Panc1 (cell line): ENCODE measurements at regions not wholly inside any gene's neighbourhood (a gene's known extent, or its start where the extent isn't known, plus 50 kb on each side); places are given as distances from the start of the nearest gene placed in this dataset.

Source experiments
- ATAC-seq: fragments of 200-7000 bp; cut with Tn5 transposase; 2 replicates; pipeline ENCODE4 v1.9.1; 2020; ENCODE audit warnings: mild to moderate bottlenecking, moderate library complexity
- BruUV-seq: library from RNA; stranded (reverse); fragments of 400-500 nt; replicated peaks from 2 replicates; lab custom pipeline; 2021; lab: Mats Ljungman, UMichigan
- CTCF ChIA-PET: fragments of 300-600 bp; sonication (Branson Sonifier 250); formaldehyde crosslinking; loops from one replicate; lab custom pipeline; 2022; ENCODE audit warnings: antibody characterized with exemption; lab: Charles Lee
- POLR2A ChIA-PET: fragments of 300-600 bp; sonication (Branson Sonifier 250); formaldehyde crosslinking; loops from one replicate; lab custom pipeline; 2022; ENCODE audit warnings: antibody characterized with exemption; lab: Charles Lee
- DNase-seq: peaks from one replicate; pipeline ENCODE4 v3.0.0-alpha.2; 2010; ENCODE audit warnings: low read depth, low spot score
- H3K27ac ChIP-seq: 2 replicates; pipeline ENCODE4 v1.5.1; 2011; ENCODE audit warnings: mild to moderate bottlenecking, low read length, inconsistent platforms
- H3K27me3 ChIP-seq: fragments of 200-500 bp; sonication (Bioruptor generic); 2 replicates; pipeline ENCODE4 v1.6.0; 2014; ENCODE audit warnings: low read length, inconsistent platforms; ENCODE audit not compliant: control insufficient read depth, insufficient read depth
- H3K36me3 ChIP-seq: fragments of 200-500 bp; sonication (Bioruptor generic); 2 replicates; pipeline ENCODE4 v1.5.1; 2014; ENCODE audit warnings: inconsistent platforms, mild to moderate bottlenecking, low read length, moderate library complexity; ENCODE audit not compliant: control insufficient read depth, insufficient read depth
- H3K4me1 ChIP-seq: 2 replicates; pipeline ENCODE4 v1.5.1; 2011; ENCODE audit warnings: inconsistent platforms, mild to moderate bottlenecking, low read length, moderate library complexity; ENCODE audit not compliant: control insufficient read depth, insufficient read depth
- H3K4me3 ChIP-seq, 2 experiments: 2 replicates each; pipeline ENCODE4 v1.5.1; 2011 to 2012; ENCODE audit warnings: low read depth in 2 of 2, low read length in 2 of 2, mild to moderate bottlenecking in 2 of 2, inconsistent platforms in 1 of 2, moderate library complexity in 1 of 2
- H3K9me3 ChIP-seq: fragments of 200-500 bp; sonication (Bioruptor generic); 2 replicates; pipeline ENCODE4 v1.5.1; 2014; ENCODE audit warnings: low read depth, mild to moderate bottlenecking, inconsistent platforms, low read length, moderate library complexity; ENCODE audit not compliant: control insufficient read depth, insufficient read depth
- CTCF ChIP-seq: fragments of 450-650 bp; IDR thresholded peaks from 2 replicates; pipeline ENCODE4 v1.5.1; 2017; ENCODE audit warnings: mild to moderate bottlenecking
- POLR2AphosphoS5 ChIP-seq: IDR thresholded peaks from 2 replicates; pipeline ENCODE4 v1.6.1; 2012; ENCODE audit warnings: mild to moderate bottlenecking, low read depth, low read length, moderate library complexity
- REST ChIP-seq, 2 experiments: IDR thresholded peaks; 2 replicates each; pipeline ENCODE4 v1.6.1; 2011 to 2012; ENCODE audit warnings: low read depth in 2 of 2, control low read depth in 1 of 2, low read length in 1 of 2, mild to moderate bottlenecking in 1 of 2, moderate library complexity in 1 of 2; ENCODE audit not compliant: insufficient read depth in 1 of 2
- SIN3A ChIP-seq: IDR thresholded peaks from 2 replicates; pipeline ENCODE4 v1.6.1; 2012; ENCODE audit warnings: low read depth, mild to moderate bottlenecking, low read length, moderate library complexity, borderline replicate concordance; ENCODE audit not compliant: insufficient read depth
- TCF7L2 ChIP-seq: IDR thresholded peaks from 2 replicates; pipeline ENCODE4 v1.6.1; 2011; ENCODE audit warnings: mild to moderate bottlenecking, low read depth, low read length, inconsistent platforms
- in situ Hi-C: cut with HindIII; loops from 2 replicates; pipeline ENCODE4 v1.10.0; 2016; ENCODE audit warnings: low sequenced_read_pairs, low pct_unique_long_range_greater_than_20kb
- intact Hi-C: fragments of 100-400 bp; cut with micrococcal nuclease; formaldehyde crosslinking; loops from one replicate; pipeline ENCODE4 v1.10.0; 2022; ENCODE audit not compliant: unreplicated experiment

DNA sequence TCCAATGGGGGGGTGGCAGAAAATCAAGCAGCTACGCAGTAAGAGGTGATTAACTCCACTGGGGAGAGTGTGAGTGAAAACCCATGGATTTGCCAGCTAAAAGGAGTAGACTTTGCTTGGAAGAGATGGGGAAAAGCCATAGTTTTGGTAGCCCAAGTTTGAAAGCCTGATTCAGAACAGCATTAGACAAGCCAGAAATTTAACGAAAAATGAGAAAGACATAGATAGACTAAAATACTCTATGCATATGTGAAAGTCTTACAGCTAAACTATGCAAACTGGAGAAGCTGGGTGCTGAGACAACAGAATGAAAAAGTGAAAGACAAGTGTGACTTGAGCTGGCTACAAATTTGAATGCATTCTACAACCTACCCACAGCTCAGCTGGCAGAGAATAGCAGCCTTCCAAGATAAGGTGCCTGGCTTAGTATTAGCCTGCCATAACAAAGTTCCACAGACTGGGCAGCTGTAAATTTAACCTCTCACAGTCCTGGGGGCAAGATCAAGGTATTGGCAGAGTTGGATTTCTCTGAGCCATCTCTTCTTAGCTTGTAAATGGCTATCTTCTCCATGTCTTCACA is 156.6 kb downstream of the CDC14C start:
- no peak for DNase-seq
- intact Hi-C loops = loop anchor here (10.0 kb wide), 1 partner anchor 56 kb away; no protein-coding TSS in a partner anchor
- no peak for ATAC-seq
- Histone ChIP-seq H3K27ac (no peak overlapping the region), H3K36me3 (no peaks in the 10 kb centered on the region), H3K4me3 (no peak overlapping the region), H3K9me3 (no peaks in the 10 kb centered on the region), H3K4me1 (no peaks in the 10 kb centered on the region), H3K27me3 (no peaks in the 10 kb centered on the region)
- no TSS peak for BruUV-seq
- in situ Hi-C loops = no loop called here
- POLR2A ChIA-PET = no interaction called here
- TF ChIP-seq TCF7L2 (no peak), SIN3A (no peak)
- CTCF ChIA-PET = interaction anchor here (0.6 to 0.7 kb wide), 2 partner anchors 80 to 783 kb away, joined by 3 read pairs; no protein-coding TSS in a partner anchor

- no peak for TF ChIP-seq SIN3A
- no peak for TF ChIP-seq TCF7L2
- no peak for TF ChIP-seq REST (IDR thresholded peaks at IDR 0.05; ENCODE audit: insufficient read depth in 1 of 2, low read depth in 2 of 2, low read length in 1 of 2)
- no peak for TF ChIP-seq POLR2AphosphoS5
- TF ChIP-seq CTCF = no peak
- DNase-seq (no peak), ATAC-seq (no peak)
- Histone ChIP-seq H3K36me3 (no peaks in the 10 kb centered on the region), H3K27me3 (no peaks in the 10 kb centered on the region), H3K4me3 (no peak overlapping the region), H3K9me3 (no peaks in the 10 kb centered on the region), H3K27ac (no peak overlapping the region), H3K4me1 (no peaks in the 10 kb centered on the region)
- CTCF ChIA-PET = no interaction called here
- in situ Hi-C loops (no loop called here), intact Hi-C loops (loop anchor here (10.0 kb wide), 1 partner anchor 63 kb away; no protein-coding TSS in a partner anchor)
- POLR2A ChIA-PET = no interaction called here
- no TSS peak for BruUV-seq
Measured at GRCh38 chr7:49088017-49088416, 163.7 kb downstream of the CDC14C start.

DNA sequence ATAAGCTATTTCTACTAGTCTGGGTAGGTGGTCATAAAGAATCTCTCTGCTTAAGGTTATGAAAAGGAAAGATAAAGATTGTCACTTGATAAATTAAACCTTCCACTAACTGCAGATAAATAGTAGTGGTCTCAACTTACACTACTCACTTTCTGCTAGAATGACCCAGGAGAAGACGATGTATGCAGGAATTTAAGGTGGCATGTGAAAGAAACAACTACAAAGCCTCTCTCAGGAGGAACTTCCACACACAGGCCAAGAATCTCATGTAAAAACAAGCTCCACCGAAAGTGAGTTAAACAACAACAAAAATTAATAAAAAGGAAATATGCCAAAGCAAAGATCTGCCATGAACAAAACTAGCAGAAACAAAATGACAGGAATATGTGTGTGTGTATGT is 165.4 kb downstream of the CDC14C start:
- H3K36me3 ChIP-seq = no peaks in the 10 kb centered on the region
- no TSS peak for BruUV-seq
- no peaks in the 10 kb centered on the region for H3K4me1 ChIP-seq
- intact Hi-C loops (loop anchor here (10.0 kb wide), 1 partner anchor 65 kb away; no protein-coding TSS in a partner anchor), in situ Hi-C loops (no loop called here)
- DNase-seq (no peak), ATAC-seq (no peak)
- TF ChIP-seq POLR2AphosphoS5 (no peak), CTCF (no peak), REST (IDR thresholded peaks at IDR 0.05; ENCODE audit: insufficient read depth in 1 of 2, low read depth in 2 of 2, low read length in 1 of 2) (no peak), SIN3A (no peak), TCF7L2 (no peak)
- ChIA-PET CTCF (no interaction called here), POLR2A (no interaction called here)
- no peak overlapping the region for H3K27ac ChIP-seq
- no peaks in the 10 kb centered on the region for H3K9me3 ChIP-seq
- no peak overlapping the region for H3K4me3 ChIP-seq
- no peaks in the 10 kb centered on the region for H3K27me3 ChIP-seq
